K562 (cell line): ENCODE measurements at regions not wholly inside any gene's neighbourhood (a gene's known extent, or its start where the extent isn't known, plus 50 kb on each side); places are given as distances from the start of the nearest gene placed in this dataset.

Source experiments
- ADNP ChIP-seq: fragments of 200-800 bp; sonication (Bioruptor generic); IDR thresholded peaks from 2 replicates; pipeline ENCODE4 v1.6.1; 2016; ENCODE audit warnings: missing genetic modification characterization, missing compliant biosample characterization
- ARID4B ChIP-seq: sonication (generic); formaldehyde crosslinking; IDR thresholded peaks from 2 replicates; pipeline ENCODE4 v1.8.0; 2022; ENCODE audit warnings: mild to moderate bottlenecking, missing genetic modification reagents
- CTCF ChIP-seq, 3 experiments: IDR thresholded peaks in 2 of 3; conservative IDR thresholded peaks in 1 of 3; 2 replicates each; pipeline ENCODE4 v1.5.1; 2011 to 2012; ENCODE audit warnings: low read length in 3 of 3, mild to moderate bottlenecking in 3 of 3, control low read depth in 2 of 3, improper control_type of control experiment in 1 of 3, inconsistent platforms in 1 of 3, low read depth in 1 of 3, mixed read lengths in 1 of 3, moderate library complexity in 1 of 3; ENCODE audit not compliant: insufficient read depth in 2 of 3
- NR0B1 ChIP-seq: fragments of 450-650 bp; IDR thresholded peaks from one replicate; pipeline ENCODE4 v1.6.1; 2018; ENCODE audit warnings: mild to moderate bottlenecking, moderate library complexity; ENCODE audit not compliant: partially characterized antibody
- RAD51 ChIP-seq: fragments of 450-650 bp; IDR thresholded peaks from 2 replicates; pipeline ENCODE4 v1.7.1; 2016; ENCODE audit warnings: low read depth, mild to moderate bottlenecking, borderline replicate concordance
- REST ChIP-seq, 2 experiments: fragments of 450-650 bp; formaldehyde crosslinking in 1 of 2; IDR thresholded peaks; 2 replicates each; pipeline versions ENCODE4 v1.4.0 to v1.6.1; 2014 to 2020; ENCODE audit warnings: mild to moderate bottlenecking in 2 of 2, borderline replicate concordance in 1 of 2, low read depth in 1 of 2
- SRF ChIP-seq, 2 experiments: fragments of 250-450, 450-650 bp in 1 of 2; sonication (Bioruptor Pico) in 1 of 2; sonication (generic) in 1 of 2; formaldehyde crosslinking; IDR thresholded peaks; 2 replicates each; pipeline versions ENCODE4 v1.5.0 to v1.5.1; 2020 to 2022; ENCODE audit warnings: mild to moderate bottlenecking in 1 of 2, missing genetic modification reagents in 1 of 2
- TAF9B ChIP-seq: fragments of 450-650 bp; IDR thresholded peaks from 2 replicates; pipeline ENCODE4 v1.6.1; 2018; ENCODE audit warnings: mild to moderate bottlenecking; ENCODE audit not compliant: partially characterized antibody
- ZBTB5 ChIP-seq: fragments of 450-650 bp; IDR thresholded peaks from 2 replicates; pipeline ENCODE4 v1.6.1; 2017; ENCODE audit warnings: antibody characterized with exemption
- ZBTB7A ChIP-seq: IDR thresholded peaks from 2 replicates; pipeline ENCODE4 v1.6.1; 2011; ENCODE audit warnings: low read depth, mild to moderate bottlenecking, low read length, moderate library complexity, borderline replicate concordance; ENCODE audit not compliant: control insufficient read depth
- ZNF253 ChIP-seq: fragments of 250-450 bp; sonication (Bioruptor Pico); conservative IDR thresholded peaks from 2 replicates; pipeline ENCODE4 v1.6.1; 2021; ENCODE audit warnings: mild to moderate bottlenecking
- ZNF263 ChIP-seq: sonication (generic); formaldehyde crosslinking; IDR thresholded peaks from 2 replicates; pipeline ENCODE4 v1.8.0; 2022; ENCODE audit warnings: mild to moderate bottlenecking, missing genetic modification reagents, borderline replicate concordance
- ZNF512 ChIP-seq: IDR thresholded peaks from 2 replicates; pipeline ENCODE4 v1.6.1; 2016; ENCODE audit warnings: missing genetic modification characterization, missing compliant biosample characterization

GRCh38 chr6:118712969-118713368, 61.6 kb upstream of the CEP85L start:
- TF ChIP-seq NR0B1 (no peak), ZNF512 (tag) (no peak), SRF (CRISPR knock-in tag; IDR thresholded peaks at IDR 0.05) (no peak), ARID4B (CRISPR knock-in tag) (no peak), ZNF263 (CRISPR knock-in tag) (no peak), ZBTB5 (no peak), ZBTB7A (no peak), ADNP (tag) (no peak), REST (IDR thresholded peaks at IDR 0.05; ENCODE audit: borderline replicate concordance) (no peak), REST (CRISPR knock-in tag; IDR thresholded peaks at IDR 0.05; ENCODE audit: low read depth) (no peak), TAF9B (no peak), CTCF (IDR thresholded peaks at IDR 0.05 in 2 of 3, conservative IDR thresholded peaks at IDR 0.05 in 1 of 3; ENCODE audit: insufficient read depth in 2 of 3, low read depth in 1 of 3, low read length in 3 of 3) (no peak), RAD51 (no peak), ZNF253 (CRISPR knock-in tag) (no peak)
